ENCODE measurements at regions not wholly inside any gene's neighbourhood (a gene's known extent, or its start where the extent isn't known, plus 50 kb on each side); places are given as distances from the start of the nearest gene placed in this dataset.

GRCh38 chr12:127548123-127548553, 718.8 kb upstream of the TMEM132C start:
- Histone ChIP-seq H3K36me3 (ENCODE audit: control insufficient read depth, insufficient read depth, low read length) (no peaks in the 10 kb centered on the region), H3K4me3 (ENCODE audit: low read depth, low read length) (no peak overlapping the region), H3K27me3 (ENCODE audit: control insufficient read depth, insufficient read depth, low read length) (no peaks in the 10 kb centered on the region)
- ChIA-PET CTCF (interaction anchor here (0.8 to 2.0 kb wide), 3 partner anchors 12 to 129 kb away, joined by 3 to 5 read pairs (median 3); no protein-coding TSS in a partner anchor), POLR2A (interaction anchor here (0.7 kb wide), 1 partner anchor 107 kb away, joined by 3 read pairs; no protein-coding TSS in a partner anchor)
- DNase-seq (ENCODE audit: low read depth) = peak; percentile 78
- TF ChIP-seq CTCF (IDR thresholded peaks at IDR 0.05; ENCODE audit: insufficient read depth, low read depth, low read length) = no peak

- no peak overlapping the region for H3K4me3 ChIP-seq (ENCODE audit: low read depth, low read length)
- H3K36me3 ChIP-seq (ENCODE audit: control insufficient read depth, insufficient read depth, low read length) = no peaks in the 10 kb centered on the region
- peak; percentile 57 for DNase-seq (ENCODE audit: low read depth)
- CTCF ChIA-PET = interaction anchor here (1.1 to 2.3 kb wide), 2 partner anchors 9 to 24 kb away, joined by 3 to 7 read pairs; no protein-coding TSS in a partner anchor
- TF ChIP-seq CTCF (IDR thresholded peaks at IDR 0.05; ENCODE audit: insufficient read depth, low read depth, low read length) = no peak
- H3K27me3 ChIP-seq (ENCODE audit: control insufficient read depth, insufficient read depth, low read length) = no peaks in the 10 kb centered on the region
- POLR2A ChIA-PET = no interaction called here
Measured at GRCh38 chr12:127550271-127550670, 716.7 kb upstream of the TMEM132C start.

- no peak for DNase-seq (ENCODE audit: low read depth)
- POLR2A ChIA-PET = no interaction called here
- CTCF ChIA-PET = no interaction called here
- TF ChIP-seq CTCF (IDR thresholded peaks at IDR 0.05; ENCODE audit: insufficient read depth, low read depth, low read length) = no peak
- Histone ChIP-seq H3K36me3 (ENCODE audit: control insufficient read depth, insufficient read depth, low read length) (no peaks in the 10 kb centered on the region), H3K27me3 (ENCODE audit: control insufficient read depth, insufficient read depth, low read length) (no peaks in the 10 kb centered on the region), H3K4me3 (ENCODE audit: low read depth, low read length) (no peak overlapping the region)
Measured at GRCh38 chr12:127552838-127553237, 714.1 kb upstream of the TMEM132C start.

GRCh38 chr12:127555071-127555470, 711.9 kb upstream of the TMEM132C start:
- no peak for DNase-seq (ENCODE audit: low read depth)
- no peak for TF ChIP-seq CTCF (IDR thresholded peaks at IDR 0.05; ENCODE audit: insufficient read depth, low read depth, low read length)
- CTCF ChIA-PET = no interaction called here
- Histone ChIP-seq H3K4me3 (ENCODE audit: low read depth, low read length) (no peak overlapping the region), H3K27me3 (ENCODE audit: control insufficient read depth, insufficient read depth, low read length) (no peaks in the 10 kb centered on the region), H3K36me3 (ENCODE audit: control insufficient read depth, insufficient read depth, low read length) (no peaks in the 10 kb centered on the region)
- POLR2A ChIA-PET = no interaction called here

GRCh38 chr12:127556231-127556886, 710.6 kb upstream of the TMEM132C start:
- H3K4me3 ChIP-seq (ENCODE audit: low read depth, low read length) = no peak overlapping the region
- DNase-seq (ENCODE audit: low read depth) = no peak
- POLR2A ChIA-PET = no interaction called here
- H3K36me3 ChIP-seq (ENCODE audit: control insufficient read depth, insufficient read depth, low read length) = no peaks in the 10 kb centered on the region
- CTCF ChIA-PET = interaction anchor here (1.0 kb wide), 1 partner anchor 71 kb away, joined by 5 read pairs; no protein-coding TSS in a partner anchor
- H3K27me3 ChIP-seq (ENCODE audit: control insufficient read depth, insufficient read depth, low read length) = no peaks in the 10 kb centered on the region
- no peak for TF ChIP-seq CTCF (IDR thresholded peaks at IDR 0.05; ENCODE audit: insufficient read depth, low read depth, low read length)
